ENCODE measurements at regions not wholly inside any gene's neighbourhood (a gene's known extent, or its start where the extent isn't known, plus 50 kb on each side); places are given as distances from the start of the nearest gene placed in this dataset.

GRCh38 chr7:120089968-120090367 lies 183.0 kb upstream of the KCND2 start:
- TF ChIP-seq CTCF (IDR thresholded peaks at IDR 0.05; ENCODE audit: insufficient read depth, low read depth, low read length), result no peak
- TF ChIP-seq EZH2 (IDR thresholded peaks at IDR 0.05; ENCODE audit: insufficient read depth, low read length), result no peak

Data from astrocyte (in vitro differentiated cells and primary cell).